ENCODE measurements at regions not wholly inside any gene's neighbourhood (a gene's known extent, or its start where the extent isn't known, plus 50 kb on each side); places are given as distances from the start of the nearest gene placed in this dataset.

GRCh38 chr2:156883804-156884203, 373.7 kb upstream of the GALNT5 start:
- no peak for ATAC-seq

GRCh38 chr2:156884216-156884615, 373.3 kb upstream of the GALNT5 start:
- H2AFZ ChIP-seq (ENCODE audit: low read length), result no peak overlapping the region
- no peaks in the 10 kb centered on the region for H3K9me3 ChIP-seq (ENCODE audit: low read length)
- POLR2A ChIA-PET, result no interaction called here
- H3K79me2 ChIP-seq (ENCODE audit: insufficient read depth, low read length), result no peaks in the 10 kb centered on the region
- in situ Hi-C loops (cut with HindIII; ENCODE audit: extremely low pct_ligation_motif_present, low pct_unique_long_range_greater_than_20kb) (no loop called here), intact Hi-C loops (cut with micrococcal nuclease; ENCODE audit: unreplicated experiment) (no loop called here)
- FAIRE-seq (no peak), DNase-seq (ENCODE audit: low spot score) (no peak), ATAC-seq (no peak)
- H3K36me3 ChIP-seq (replicated peaks in 1 of 2; ENCODE audit: control insufficient read depth in 1 of 2, insufficient read depth in 2 of 2, low read length in 2 of 2), result no peaks in the 10 kb centered on the region
- no peaks in the 10 kb centered on the region for H4K20me1 ChIP-seq (ENCODE audit: insufficient read depth, low read length)
- H3K27me3 ChIP-seq (ENCODE audit: control insufficient read depth in 1 of 2, insufficient read depth in 2 of 2, low read length in 2 of 2), result no peaks in the 10 kb centered on the region
- no peak overlapping the region for H3K4me2 ChIP-seq (ENCODE audit: low read depth, low read length)
- CTCF ChIA-PET (ENCODE audit: low intra/inter-chr PET ratio, low total read pairs), result no interaction called here
- no peak overlapping the region for H3K27ac ChIP-seq (ENCODE audit: extremely low read length, insufficient read depth, low read length)
- no peak overlapping the region for H3K9ac ChIP-seq (ENCODE audit: insufficient read depth, low read depth, low read length)
- 3% methylated on average over 3 of the region's 3 CpGs for WGBS (ENCODE audit: low lambda C conversion rate)
- H3K4me3 ChIP-seq (replicated peaks in 1 of 3; ENCODE audit: insufficient read depth in 1 of 3, low read depth in 2 of 3, low read length in 3 of 3), result no peak overlapping the region
- no TSS peak for BruUV-seq (replicated peaks)
- no peaks in the 10 kb centered on the region for H3K4me1 ChIP-seq (ENCODE audit: insufficient read depth, low read length)
- TF ChIP-seq ZFX (CRISPR knock-in tag; IDR thresholded peaks at IDR 0.05; ENCODE audit: low read depth), result no peak
- TF ChIP-seq NONO (IDR thresholded peaks at IDR 0.05), result no peak
- no peak for TF ChIP-seq NONO (CRISPR knock-in tag; conservative IDR thresholded peaks at IDR 0.05)
- TF ChIP-seq POLR2G (IDR thresholded peaks at IDR 0.05; ENCODE audit: low read depth, low read length), result no peak
- TF ChIP-seq GATAD2A (CRISPR knock-in tag; IDR thresholded peaks at IDR 0.05), result no peak
- no peak for TF ChIP-seq ARID2 (CRISPR knock-in tag; IDR thresholded peaks at IDR 0.05; ENCODE audit: borderline replicate concordance)
- TF ChIP-seq SMYD3 (CRISPR knock-in tag; IDR thresholded peaks at IDR 0.05), result no peak
- TF ChIP-seq ZNF331 (CRISPR knock-in tag; IDR thresholded peaks at IDR 0.05), result no peak
- no peak for TF ChIP-seq MLXIP (CRISPR knock-in tag; IDR thresholded peaks at IDR 0.05; ENCODE audit: borderline replicate concordance)
- no peak for TF ChIP-seq HDAC6 (IDR thresholded peaks at IDR 0.05; ENCODE audit: low read depth, low read length)
- no peak for TF ChIP-seq NRL (CRISPR knock-in tag; IDR thresholded peaks at IDR 0.05; ENCODE audit: borderline replicate concordance)
- no peak for TF ChIP-seq THYN1 (CRISPR knock-in tag; IDR thresholded peaks at IDR 0.05; ENCODE audit: borderline replicate concordance, low read depth)
- TF ChIP-seq ZNF629 (CRISPR knock-in tag; conservative IDR thresholded peaks at IDR 0.05), result no peak

More at GRCh38 chr2:156883804-156884203, 373.7 kb upstream of the GALNT5 start:
- intact Hi-C loops (cut with micrococcal nuclease; ENCODE audit: unreplicated experiment), result no loop called here
- BruUV-seq (replicated peaks), result no TSS peak
- FAIRE-seq (no peak), DNase-seq (ENCODE audit: low spot score) (no peak)
- Histone ChIP-seq H3K4me2 (ENCODE audit: low read depth, low read length) (no peak overlapping the region), H3K27ac (ENCODE audit: extremely low read length, insufficient read depth, low read length) (no peak overlapping the region), H3K36me3 (replicated peaks in 1 of 2; ENCODE audit: control insufficient read depth in 1 of 2, insufficient read depth in 2 of 2, low read length in 2 of 2) (no peaks in the 10 kb centered on the region), H2AFZ (ENCODE audit: low read length) (no peak overlapping the region), H4K20me1 (ENCODE audit: insufficient read depth, low read length) (no peaks in the 10 kb centered on the region), H3K79me2 (ENCODE audit: insufficient read depth, low read length) (no peaks in the 10 kb centered on the region), H3K4me3 (replicated peaks in 1 of 3; ENCODE audit: insufficient read depth in 1 of 3, low read depth in 2 of 3, low read length in 3 of 3) (no peak overlapping the region), H3K27me3 (ENCODE audit: control insufficient read depth in 1 of 2, insufficient read depth in 2 of 2, low read length in 2 of 2) (no peaks in the 10 kb centered on the region), H3K4me1 (ENCODE audit: insufficient read depth, low read length) (no peaks in the 10 kb centered on the region), H3K9ac (ENCODE audit: insufficient read depth, low read depth, low read length) (no peak overlapping the region), H3K9me3 (ENCODE audit: low read length) (no peaks in the 10 kb centered on the region)
- POLR2A ChIA-PET, result no interaction called here
- in situ Hi-C loops (cut with HindIII; ENCODE audit: extremely low pct_ligation_motif_present, low pct_unique_long_range_greater_than_20kb), result no loop called here
- CTCF ChIA-PET (ENCODE audit: low intra/inter-chr PET ratio, low total read pairs), result no interaction called here
- WGBS (ENCODE audit: low lambda C conversion rate), result 0% methylated on average over 3 of the region's 3 CpGs
- TF ChIP-seq NFYB (CRISPR knock-in tag; IDR thresholded peaks at IDR 0.05) (no peak), NFE2L2 (IDR thresholded peaks at IDR 0.05; ENCODE audit: low read length) (0 out of 2 replicates have a peak, but pooled peaks have one; percentile 2)

Measured in HepG2 (cell line).